ENCODE measurements at regions not wholly inside any gene's neighbourhood (a gene's known extent, or its start where the extent isn't known, plus 50 kb on each side); places are given as distances from the start of the nearest gene placed in this dataset.

DNA sequence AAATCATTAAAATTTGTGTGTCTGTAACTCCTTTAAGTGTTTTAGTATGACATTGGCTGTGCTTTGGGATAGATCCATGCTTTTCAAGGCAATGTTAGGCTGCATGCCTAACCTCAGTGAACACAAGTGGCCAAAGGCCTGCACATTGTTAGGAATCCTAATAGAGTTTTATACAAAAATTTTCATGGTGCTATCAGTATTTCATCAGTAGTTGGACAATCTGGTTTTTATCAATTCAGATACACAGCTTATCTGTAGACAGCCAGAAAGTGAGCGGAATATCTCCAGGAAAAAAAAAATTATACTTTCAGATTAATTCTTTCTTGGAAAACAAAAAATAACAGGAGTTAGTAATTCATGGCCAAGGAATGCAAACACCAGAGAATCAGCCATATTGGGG, 324.0 kb upstream of the PDE3A start:
- TF ChIP-seq, protein P1, sequence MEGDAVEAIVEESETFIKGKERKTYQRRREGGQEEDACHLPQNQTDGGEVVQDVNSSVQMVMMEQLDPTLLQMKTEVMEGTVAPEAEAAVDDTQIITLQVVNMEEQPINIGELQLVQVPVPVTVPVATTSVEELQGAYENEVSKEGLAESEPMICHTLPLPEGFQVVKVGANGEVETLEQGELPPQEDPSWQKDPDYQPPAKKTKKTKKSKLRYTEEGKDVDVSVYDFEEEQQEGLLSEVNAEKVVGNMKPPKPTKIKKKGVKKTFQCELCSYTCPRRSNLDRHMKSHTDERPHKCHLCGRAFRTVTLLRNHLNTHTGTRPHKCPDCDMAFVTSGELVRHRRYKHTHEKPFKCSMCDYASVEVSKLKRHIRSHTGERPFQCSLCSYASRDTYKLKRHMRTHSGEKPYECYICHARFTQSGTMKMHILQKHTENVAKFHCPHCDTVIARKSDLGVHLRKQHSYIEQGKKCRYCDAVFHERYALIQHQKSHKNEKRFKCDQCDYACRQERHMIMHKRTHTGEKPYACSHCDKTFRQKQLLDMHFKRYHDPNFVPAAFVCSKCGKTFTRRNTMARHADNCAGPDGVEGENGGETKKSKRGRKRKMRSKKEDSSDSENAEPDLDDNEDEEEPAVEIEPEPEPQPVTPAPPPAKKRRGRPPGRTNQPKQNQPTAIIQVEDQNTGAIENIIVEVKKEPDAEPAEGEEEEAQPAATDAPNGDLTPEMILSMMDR (conservative IDR thresholded peaks at IDR 0.05; ENCODE audit: control insufficient read depth, insufficient read depth, low read depth, low read length): no peak
- no peak for DNase-seq (ENCODE audit: low read depth)
- no peak overlapping the region for H3K4me3 ChIP-seq (ENCODE audit: control insufficient read depth, low read depth, low read length)

DNA sequence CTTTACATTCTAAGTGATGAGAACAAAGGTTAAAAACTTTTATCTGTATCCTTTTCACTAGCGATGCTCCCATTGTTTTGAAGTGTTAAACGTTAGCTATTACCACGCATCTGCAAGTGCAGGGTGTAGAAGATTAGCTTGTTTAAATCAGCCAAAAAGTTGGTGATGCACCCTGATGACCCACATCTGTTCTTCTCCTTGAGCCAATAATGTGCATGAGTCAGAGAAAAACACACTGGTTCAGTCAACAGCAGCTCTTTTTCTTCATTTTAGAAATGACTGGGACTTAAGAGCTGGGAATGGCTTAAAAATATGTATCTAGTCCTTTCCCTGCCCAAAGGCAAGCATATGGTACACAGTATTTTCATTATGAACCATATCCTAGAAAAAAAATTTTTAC, 323.5 kb upstream of the PDE3A start:
- DNase-seq (ENCODE audit: low read depth): peak; percentile 85
- TF ChIP-seq, protein P1 (conservative IDR thresholded peaks at IDR 0.05; ENCODE audit: control insufficient read depth, insufficient read depth, low read depth, low read length): no peak
- no peak overlapping the region for H3K4me3 ChIP-seq (ENCODE audit: control insufficient read depth, low read depth, low read length)

DNA sequence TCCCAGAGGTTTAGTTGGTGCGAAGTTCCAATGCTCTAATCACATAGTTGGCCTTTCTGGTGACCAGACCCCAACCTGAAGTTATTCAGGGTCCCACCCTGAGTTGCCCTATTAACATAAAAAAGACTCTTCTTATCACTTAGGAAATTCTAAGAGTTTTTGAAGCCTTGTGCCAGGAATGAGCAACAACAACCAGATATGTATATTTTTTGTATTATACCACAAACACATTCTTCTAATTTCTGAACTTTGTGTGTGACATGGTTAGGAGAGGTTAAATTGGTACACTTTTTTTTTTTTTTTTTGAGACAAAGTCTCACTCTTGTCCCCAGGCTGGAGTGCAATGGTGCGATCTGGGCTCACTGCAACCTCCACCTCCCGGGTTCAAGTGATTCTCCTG, 320.4 kb upstream of the PDE3A start:
- TF ChIP-seq, protein P1 (conservative IDR thresholded peaks at IDR 0.05; ENCODE audit: control insufficient read depth, insufficient read depth, low read depth, low read length): no peak
- H3K4me3 ChIP-seq (ENCODE audit: control insufficient read depth, low read depth, low read length): no peak overlapping the region
- DNase-seq (ENCODE audit: low read depth): no peak

DNA sequence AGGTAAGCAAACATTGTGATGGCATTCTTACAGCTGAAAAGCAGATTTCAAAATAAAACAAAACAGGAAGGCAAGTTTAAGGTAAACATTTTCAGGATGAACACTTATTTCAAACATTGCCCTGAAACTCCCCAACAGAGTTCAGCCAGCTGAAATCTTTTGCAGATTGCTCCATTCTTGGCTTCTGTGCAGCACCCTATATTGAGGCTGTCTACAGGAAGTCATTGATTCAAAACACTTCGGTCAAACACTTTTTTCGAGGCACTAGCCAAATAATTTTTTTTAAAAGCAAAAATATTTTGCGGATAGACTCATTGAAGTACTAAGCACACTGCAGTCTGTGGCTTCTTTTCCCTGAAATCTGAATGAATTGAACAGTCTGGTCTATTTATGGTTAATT, 318.1 kb upstream of the PDE3A start:
- peak; percentile 16 for DNase-seq (ENCODE audit: low read depth)
- TF ChIP-seq, protein P1 (conservative IDR thresholded peaks at IDR 0.05; ENCODE audit: control insufficient read depth, insufficient read depth, low read depth, low read length): no peak

DNA sequence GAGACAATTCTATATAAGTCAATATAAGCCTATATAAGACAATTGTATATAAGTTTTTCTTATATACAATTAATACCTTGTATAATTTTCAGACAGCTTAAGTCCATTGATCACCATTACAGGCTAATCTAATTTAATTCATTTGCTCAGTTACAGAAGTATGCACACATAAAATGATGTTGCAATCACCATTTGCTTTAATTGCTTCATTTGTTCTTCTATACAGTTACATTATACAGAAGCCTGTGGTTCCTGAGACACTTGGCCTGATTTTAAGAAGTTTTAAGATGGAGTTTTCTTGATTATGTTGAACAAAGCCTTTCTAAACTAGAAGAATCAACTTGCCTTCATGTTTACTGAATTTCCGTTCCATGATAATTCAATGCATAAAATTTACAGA, 314.6 kb upstream of the PDE3A start:
- no peak for DNase-seq (ENCODE audit: low read depth)
- H3K4me3 ChIP-seq (ENCODE audit: control insufficient read depth, low read depth, low read length): no peak overlapping the region
- TF ChIP-seq, protein P1 (conservative IDR thresholded peaks at IDR 0.05; ENCODE audit: control insufficient read depth, insufficient read depth, low read depth, low read length): no peak

More for the DNA sequence above, 318.1 kb upstream of the PDE3A start:
- H3K4me3 ChIP-seq (ENCODE audit: control insufficient read depth, low read depth, low read length): no peak overlapping the region

DNA sequence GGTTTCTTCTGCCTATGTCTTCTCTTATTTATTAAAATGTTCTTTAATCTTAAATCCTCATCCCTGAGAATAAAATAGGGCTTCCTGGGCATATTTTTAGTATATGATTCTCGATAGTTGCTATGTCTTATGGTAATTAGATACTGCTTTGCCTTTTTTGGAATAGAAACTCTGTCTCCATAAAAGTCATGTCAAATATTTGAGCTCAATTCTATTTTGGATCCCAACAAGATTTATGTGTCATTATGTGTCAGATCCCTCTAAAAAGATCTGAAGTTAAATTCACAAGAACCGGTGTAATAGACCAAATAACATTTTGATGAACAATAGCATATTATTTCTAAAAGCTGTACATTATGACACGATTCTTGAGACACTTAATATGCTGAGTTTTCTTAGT, 312.5 kb upstream of the PDE3A start:
- TF ChIP-seq, protein P1 (conservative IDR thresholded peaks at IDR 0.05; ENCODE audit: control insufficient read depth, insufficient read depth, low read depth, low read length): no peak
- H3K4me3 ChIP-seq (ENCODE audit: control insufficient read depth, low read depth, low read length): no peak overlapping the region
- no peak for DNase-seq (ENCODE audit: low read depth)

DNA sequence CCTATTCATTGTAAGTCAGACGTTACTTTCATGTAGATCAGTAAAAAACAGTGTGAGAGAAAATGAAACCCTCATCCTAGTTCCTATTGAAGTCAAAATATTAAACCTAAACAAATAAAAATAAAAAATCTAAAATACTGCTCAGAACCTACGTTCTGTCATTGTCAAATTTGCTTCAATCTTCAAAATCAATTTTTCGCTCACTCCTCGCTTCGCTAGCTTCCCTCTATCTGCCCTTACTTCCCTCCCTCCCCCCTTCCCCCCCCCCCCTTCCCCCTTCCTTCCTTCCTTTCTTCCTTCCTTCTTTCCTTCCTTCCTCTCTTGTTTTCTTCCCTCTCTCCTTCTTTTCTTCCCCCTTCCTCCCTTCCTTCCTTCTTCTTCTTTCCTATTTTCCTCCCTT, 310.9 kb upstream of the PDE3A start:
- TF ChIP-seq, protein P1 (conservative IDR thresholded peaks at IDR 0.05; ENCODE audit: control insufficient read depth, insufficient read depth, low read depth, low read length): no peak
- DNase-seq (ENCODE audit: low read depth): no peak
- no peak overlapping the region for H3K4me3 ChIP-seq (ENCODE audit: control insufficient read depth, low read depth, low read length)
